ENCODE measurements at regions not wholly inside any gene's neighbourhood (a gene's known extent, or its start where the extent isn't known, plus 50 kb on each side); places are given as distances from the start of the nearest gene placed in this dataset.

GRCh38 chr15:72907733-72908132, 124.2 kb upstream of the ADPGK start:
- Histone ChIP-seq H3K4me1 (ENCODE audit: low read length) (0 out of 2 replicates have a peak, but pooled peaks cover 2% of the 10 kb centered on the region), H3K27me3 (ENCODE audit: low read depth, low read length) (peaks cover 29% of the 10 kb centered on the region), H4K20me1 (ENCODE audit: insufficient read depth, low read length) (no peaks in the 10 kb centered on the region), H3K4me3 (ENCODE audit: low read length) (no peak overlapping the region), H3K27ac (ENCODE audit: low read length) (no peak overlapping the region), H3K9ac (ENCODE audit: low read length) (no peak overlapping the region), H3K79me2 (ENCODE audit: low read length) (no peaks in the 10 kb centered on the region), H3K4me2 (ENCODE audit: low read length) (no peak overlapping the region), H3K36me3 (replicated peaks; ENCODE audit: low read depth, low read length) (no peaks in the 10 kb centered on the region), H3K9me3 (ENCODE audit: insufficient read depth, low read length) (no peaks in the 10 kb centered on the region), H2AFZ (ENCODE audit: low read depth, low read length) (no peak overlapping the region)
- TF ChIP-seq EZH2phosphoT487 (IDR thresholded peaks at IDR 0.05; ENCODE audit: low read depth), result no peak
- TF ChIP-seq, protein P1, sequence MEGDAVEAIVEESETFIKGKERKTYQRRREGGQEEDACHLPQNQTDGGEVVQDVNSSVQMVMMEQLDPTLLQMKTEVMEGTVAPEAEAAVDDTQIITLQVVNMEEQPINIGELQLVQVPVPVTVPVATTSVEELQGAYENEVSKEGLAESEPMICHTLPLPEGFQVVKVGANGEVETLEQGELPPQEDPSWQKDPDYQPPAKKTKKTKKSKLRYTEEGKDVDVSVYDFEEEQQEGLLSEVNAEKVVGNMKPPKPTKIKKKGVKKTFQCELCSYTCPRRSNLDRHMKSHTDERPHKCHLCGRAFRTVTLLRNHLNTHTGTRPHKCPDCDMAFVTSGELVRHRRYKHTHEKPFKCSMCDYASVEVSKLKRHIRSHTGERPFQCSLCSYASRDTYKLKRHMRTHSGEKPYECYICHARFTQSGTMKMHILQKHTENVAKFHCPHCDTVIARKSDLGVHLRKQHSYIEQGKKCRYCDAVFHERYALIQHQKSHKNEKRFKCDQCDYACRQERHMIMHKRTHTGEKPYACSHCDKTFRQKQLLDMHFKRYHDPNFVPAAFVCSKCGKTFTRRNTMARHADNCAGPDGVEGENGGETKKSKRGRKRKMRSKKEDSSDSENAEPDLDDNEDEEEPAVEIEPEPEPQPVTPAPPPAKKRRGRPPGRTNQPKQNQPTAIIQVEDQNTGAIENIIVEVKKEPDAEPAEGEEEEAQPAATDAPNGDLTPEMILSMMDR (IDR thresholded peaks at IDR 0.05; ENCODE audit: low read depth, low read length), result no peak

DNA sequence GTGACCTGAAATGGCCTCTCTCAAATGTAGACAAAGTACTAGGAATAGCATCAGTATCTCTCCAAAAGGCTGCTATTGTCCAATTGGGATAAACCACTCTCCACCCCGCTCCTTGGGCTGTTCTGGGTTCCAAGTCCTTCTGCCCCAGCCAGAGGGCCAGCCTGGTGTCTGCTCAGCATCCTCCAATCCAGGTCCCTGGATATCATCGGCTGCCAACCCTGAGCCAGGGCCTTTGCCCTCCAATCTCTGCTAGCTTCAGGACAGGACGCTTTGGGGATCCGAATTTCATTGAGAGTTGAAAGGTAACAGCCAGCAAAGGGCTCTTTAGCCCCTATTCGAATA, 119.3 kb upstream of the ADPGK start:
- TF ChIP-seq EZH2phosphoT487 (IDR thresholded peaks at IDR 0.05; ENCODE audit: low read depth), result no peak
- TF ChIP-seq, protein P1 (IDR thresholded peaks at IDR 0.05; ENCODE audit: low read depth, low read length), result no peak
- Histone ChIP-seq H3K36me3 (replicated peaks; ENCODE audit: low read depth, low read length) (no peaks in the 10 kb centered on the region), H3K9me3 (ENCODE audit: insufficient read depth, low read length) (no peaks in the 10 kb centered on the region), H3K4me2 (ENCODE audit: low read length) (no peak overlapping the region), H3K9ac (ENCODE audit: low read length) (no peak overlapping the region), H3K27ac (ENCODE audit: low read length) (no peak overlapping the region), H2AFZ (ENCODE audit: low read depth, low read length) (no peak overlapping the region), H3K79me2 (ENCODE audit: low read length) (no peaks in the 10 kb centered on the region), H3K27me3 (ENCODE audit: low read depth, low read length) (peaks cover 39% of the 10 kb centered on the region), H3K4me3 (ENCODE audit: low read length) (no peak overlapping the region), H4K20me1 (ENCODE audit: insufficient read depth, low read length) (no peaks in the 10 kb centered on the region), H3K4me1 (ENCODE audit: low read length) (peaks cover 5% of the 10 kb centered on the region; the same call in 1 of the 2 replicates)

DNA sequence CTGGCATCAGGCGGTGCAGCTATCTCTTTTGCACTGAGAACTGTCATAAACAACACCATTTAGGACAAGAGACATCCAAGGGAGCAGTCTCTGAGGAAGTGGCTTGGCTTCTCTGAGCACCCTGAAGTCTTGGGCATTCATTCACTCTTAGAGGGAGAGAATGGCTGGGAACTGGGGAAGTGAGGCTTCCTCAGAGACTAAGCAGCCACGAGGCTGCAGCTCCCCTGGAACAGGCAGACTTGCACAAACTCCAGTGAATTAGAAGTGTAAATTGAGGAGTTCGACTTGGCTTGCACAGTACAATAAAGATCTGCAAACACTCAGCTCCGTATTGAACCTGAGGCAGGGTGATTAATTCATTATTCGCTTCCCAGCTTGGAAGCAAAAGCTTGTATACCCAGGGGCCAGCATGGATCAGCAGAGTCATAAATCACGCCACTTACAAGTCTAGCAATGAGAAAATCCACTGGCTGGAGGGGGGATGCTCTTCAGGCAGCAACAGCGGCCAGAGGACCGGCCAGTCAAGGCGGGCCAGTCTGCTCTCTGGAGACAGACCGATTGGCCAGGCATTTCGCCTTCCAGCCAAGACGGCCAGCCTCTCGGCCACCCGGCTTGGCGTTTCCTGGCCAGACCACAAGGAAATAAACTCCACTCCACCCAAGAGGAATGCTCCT, 118.8 kb upstream of the ADPGK start:
- no peak overlapping the region for H3K4me2 ChIP-seq (ENCODE audit: low read length)
- H3K4me3 ChIP-seq (ENCODE audit: low read length), result no peak overlapping the region
- no peak overlapping the region for H3K9ac ChIP-seq (ENCODE audit: low read length)
- no peaks in the 10 kb centered on the region for H3K79me2 ChIP-seq (ENCODE audit: low read length)
- TF ChIP-seq EZH2phosphoT487 (IDR thresholded peaks at IDR 0.05; ENCODE audit: low read depth), result no peak
- TF ChIP-seq, protein P1 (IDR thresholded peaks at IDR 0.05; ENCODE audit: low read depth, low read length), result no peak
- H3K27me3 ChIP-seq (ENCODE audit: low read depth, low read length), result peaks cover 40% of the 10 kb centered on the region
- H3K27ac ChIP-seq (ENCODE audit: low read length), result no peak overlapping the region
- no peaks in the 10 kb centered on the region for H4K20me1 ChIP-seq (ENCODE audit: insufficient read depth, low read length)
- peaks cover 5% of the 10 kb centered on the region; the same call in 1 of the 2 replicates for H3K4me1 ChIP-seq (ENCODE audit: low read length)
- no peaks in the 10 kb centered on the region for H3K9me3 ChIP-seq (ENCODE audit: insufficient read depth, low read length)
- H2AFZ ChIP-seq (ENCODE audit: low read depth, low read length), result no peak overlapping the region
- H3K36me3 ChIP-seq (replicated peaks; ENCODE audit: low read depth, low read length), result no peaks in the 10 kb centered on the region

GRCh38 chr15:72892986-72893385, 109.4 kb upstream of the ADPGK start:
- H3K9ac ChIP-seq (ENCODE audit: low read length), result no peak overlapping the region
- no peak overlapping the region for H3K4me3 ChIP-seq (ENCODE audit: low read length)
- H3K9me3 ChIP-seq (ENCODE audit: insufficient read depth, low read length), result no peaks in the 10 kb centered on the region
- H2AFZ ChIP-seq (ENCODE audit: low read depth, low read length), result no peak overlapping the region
- no peaks in the 10 kb centered on the region for H3K79me2 ChIP-seq (ENCODE audit: low read length)
- H3K4me2 ChIP-seq (ENCODE audit: low read length), result no peak overlapping the region
- no peak overlapping the region for H3K27ac ChIP-seq (ENCODE audit: low read length)
- no peaks in the 10 kb centered on the region for H3K36me3 ChIP-seq (replicated peaks; ENCODE audit: low read depth, low read length)
- TF ChIP-seq, protein P1 (IDR thresholded peaks at IDR 0.05; ENCODE audit: low read depth, low read length), result no peak
- TF ChIP-seq EZH2phosphoT487 (IDR thresholded peaks at IDR 0.05; ENCODE audit: low read depth), result no peak
- H4K20me1 ChIP-seq (ENCODE audit: insufficient read depth, low read length), result no peaks in the 10 kb centered on the region
- H3K4me1 ChIP-seq (ENCODE audit: low read length), result no peaks in the 10 kb centered on the region
- H3K27me3 ChIP-seq (ENCODE audit: low read depth, low read length), result peaks cover 34% of the 10 kb centered on the region
